ENCODE measurements at regions not wholly inside any gene's neighbourhood (a gene's known extent, or its start where the extent isn't known, plus 50 kb on each side); places are given as distances from the start of the nearest gene placed in this dataset.

GRCh38 chr15:85889956-85890619 lies 95.4 kb upstream of the KLHL25 start:
- no peak for DNase-seq (ENCODE audit: low spot score)

- DNase-seq (ENCODE audit: low spot score) = no peak
These were observed 95.9 kb upstream of the KLHL25 start for GRCh38 chr15:85890620-85890980.

GRCh38 chr15:85891470-85891869 lies 96.7 kb upstream of the KLHL25 start:
- DNase-seq (ENCODE audit: low spot score) = no peak

- no peak for DNase-seq (ENCODE audit: low spot score)
These were observed 97.5 kb upstream of the KLHL25 start for GRCh38 chr15:85892232-85892631.

- no peak for DNase-seq (ENCODE audit: low spot score)
These were observed 102.6 kb upstream of the KLHL25 start for GRCh38 chr15:85897207-85897894.

- DNase-seq (ENCODE audit: low spot score) = no peak
These were observed 103.4 kb upstream of the KLHL25 start for GRCh38 chr15:85897895-85898717.

GRCh38 chr15:85899927-85900326 lies 105.2 kb upstream of the KLHL25 start:
- DNase-seq (ENCODE audit: low spot score) = no peak

- no peak for DNase-seq (ENCODE audit: low spot score)
These were observed 111.2 kb upstream of the KLHL25 start for GRCh38 chr15:85905751-85906450.

GRCh38 chr15:85906640-85907039 lies 111.9 kb upstream of the KLHL25 start:
- DNase-seq (ENCODE audit: low spot score) = no peak

GRCh38 chr15:85910834-85911233 lies 116.1 kb upstream of the KLHL25 start:
- DNase-seq (ENCODE audit: low spot score) = no peak

GRCh38 chr15:85913461-85913860 lies 118.7 kb upstream of the KLHL25 start:
- DNase-seq (ENCODE audit: low spot score) = no peak

- no peak for DNase-seq (ENCODE audit: low spot score)
These were observed 126.2 kb upstream of the KLHL25 start for GRCh38 chr15:85920956-85921355.

GRCh38 chr15:85924088-85924487 lies 129.4 kb upstream of the KLHL25 start:
- DNase-seq (ENCODE audit: low spot score) = no peak

GRCh38 chr15:85925649-85926237 lies 131.0 kb upstream of the KLHL25 start:
- DNase-seq (ENCODE audit: low spot score) = no peak

GRCh38 chr15:85926834-85927233 lies 132.1 kb upstream of the KLHL25 start:
- DNase-seq (ENCODE audit: low spot score) = no peak

GRCh38 chr15:85927931-85928537 lies 133.3 kb upstream of the KLHL25 start:
- DNase-seq (ENCODE audit: low spot score) = no peak

- DNase-seq (ENCODE audit: low spot score) = no peak
These were observed 135.1 kb upstream of the KLHL25 start for GRCh38 chr15:85929786-85930185.

GRCh38 chr15:85932391-85932790 lies 137.7 kb upstream of the KLHL25 start:
- no peak for DNase-seq (ENCODE audit: low spot score)

GRCh38 chr15:85934691-85935090 lies 140.0 kb upstream of the KLHL25 start:
- no peak for DNase-seq (ENCODE audit: low spot score)

- DNase-seq (ENCODE audit: low spot score) = no peak
These were observed 140.5 kb upstream of the KLHL25 start for GRCh38 chr15:85935182-85935581.

GRCh38 chr15:85937661-85938060 lies 142.0 kb upstream of the AGBL1 start:
- no peak for DNase-seq (ENCODE audit: low spot score)

Data from HT-29 (cell line).